Muscle layer of colon (tissue), 2 donors: ENCODE measurements at regions not wholly inside any gene's neighbourhood (a gene's known extent, or its start where the extent isn't known, plus 50 kb on each side); places are given as distances from the start of the nearest gene placed in this dataset.

Source experiments
- H3K27ac ChIP-seq: one replicate; pipeline ENCODE4 v1.7.0; 2013; ENCODE audit warnings: low read depth, mild to moderate bottlenecking, low read length, moderate library complexity
- H3K27me3 ChIP-seq, 2 donors: one replicate each; pipeline ENCODE4 v1.7.0; 2013; ENCODE audit warnings: low read length in 2 of 2, mild to moderate bottlenecking in 2 of 2; ENCODE audit not compliant: insufficient read depth in 2 of 2, control insufficient read depth in 1 of 2
- H3K36me3 ChIP-seq: one replicate; pipeline ENCODE4 v1.7.0; 2013; ENCODE audit warnings: mild to moderate bottlenecking, low read length; ENCODE audit not compliant: insufficient read depth
- H3K4me1 ChIP-seq: one replicate; pipeline ENCODE4 v1.7.0; 2013; ENCODE audit warnings: mild to moderate bottlenecking, low read length; ENCODE audit not compliant: insufficient read depth
- H3K4me3 ChIP-seq, 2 donors: one replicate each; pipeline ENCODE4 v1.7.0; 2013; ENCODE audit warnings: low read length in 2 of 2, low read depth in 1 of 2, mild to moderate bottlenecking in 1 of 2, moderate library complexity in 1 of 2
- H3K9ac ChIP-seq: one replicate; pipeline ENCODE4 v1.7.0; 2013; ENCODE audit warnings: low read length
- H3K9me3 ChIP-seq: one replicate; pipeline ENCODE4 v1.7.0; 2013; ENCODE audit warnings: mild to moderate bottlenecking, low read length
- donor health status: abdominal sarcoma.
- donor health status: Adenocarcinoma of cecum.

DNA sequence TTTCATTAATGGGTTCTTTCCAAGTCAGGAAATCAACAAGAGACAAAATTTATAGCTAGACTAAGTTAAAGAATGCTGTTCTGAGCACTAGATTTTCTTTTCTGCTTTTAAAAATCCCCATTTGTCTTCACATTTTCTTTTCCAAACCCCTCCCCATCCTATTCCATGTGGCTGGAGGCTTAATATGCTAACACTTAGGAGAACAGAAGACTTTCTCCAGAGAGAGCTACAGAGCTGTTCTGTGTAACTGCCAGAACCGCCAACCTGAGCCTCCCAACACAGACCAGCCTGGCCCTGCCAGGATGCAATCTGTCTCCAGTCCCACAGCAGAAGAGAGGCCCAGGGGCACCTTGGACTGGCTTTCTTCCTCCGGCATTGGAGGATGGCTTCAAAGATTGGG is 264.1 kb downstream of the NDFIP2 start:
- H3K9me3 ChIP-seq: no peaks in the 10 kb centered on the region
- H3K4me3 ChIP-seq: no peak overlapping the region
- no peak overlapping the region for H3K27ac ChIP-seq
- no peaks in the 10 kb centered on the region for H3K36me3 ChIP-seq
- H3K27me3 ChIP-seq: no peaks in the 10 kb centered on the region
- H3K9ac ChIP-seq: no peak overlapping the region
- H3K4me1 ChIP-seq: peaks cover 4% of the 10 kb centered on the region

DNA sequence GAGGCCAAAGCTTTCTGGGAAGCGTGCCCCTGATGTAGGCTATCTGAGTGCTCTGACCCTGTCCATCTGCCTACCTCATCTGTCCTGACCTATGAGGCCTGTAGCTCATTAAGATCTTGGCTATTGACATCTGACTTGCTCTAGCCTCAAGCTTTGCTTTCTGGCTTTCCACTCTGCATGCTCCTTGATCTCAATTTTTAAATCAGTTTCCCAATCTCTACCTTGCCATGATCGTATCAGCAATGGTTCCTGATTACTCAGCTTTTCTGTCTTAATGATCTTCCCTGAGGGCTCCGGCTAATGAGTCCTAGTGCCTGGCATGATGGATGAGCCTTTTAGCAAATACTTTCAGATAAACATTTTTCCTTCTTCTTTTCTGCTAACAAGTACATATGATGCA is 262.0 kb downstream of the NDFIP2 start:
- H3K9ac ChIP-seq: no peak overlapping the region
- no peaks in the 10 kb centered on the region for H3K27me3 ChIP-seq
- no peaks in the 10 kb centered on the region for H3K9me3 ChIP-seq
- no peaks in the 10 kb centered on the region for H3K36me3 ChIP-seq
- no peak overlapping the region for H3K27ac ChIP-seq
- no peak overlapping the region for H3K4me3 ChIP-seq
- no peaks in the 10 kb centered on the region for H3K4me1 ChIP-seq

DNA sequence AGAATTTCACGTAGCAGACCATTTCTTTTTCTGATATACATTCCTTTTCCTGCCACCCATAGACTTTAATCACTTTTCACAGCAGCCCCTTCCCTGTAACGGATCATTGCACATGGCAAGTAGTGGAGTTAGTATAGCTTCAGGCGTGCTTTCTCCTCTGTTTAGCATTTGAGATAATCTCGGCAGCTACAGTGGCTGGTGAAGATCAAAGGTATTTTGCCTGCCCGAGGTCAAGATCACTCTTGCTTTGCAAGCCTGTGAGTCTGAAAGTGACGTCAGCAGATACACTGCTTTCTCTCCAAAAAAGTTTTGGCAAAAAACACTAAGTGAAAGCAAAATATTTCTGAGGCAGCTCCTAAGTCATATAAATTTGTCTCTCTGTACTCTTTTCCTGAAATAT is 260.0 kb downstream of the NDFIP2 start:
- Histone ChIP-seq H3K36me3 (no peaks in the 10 kb centered on the region), H3K9me3 (no peaks in the 10 kb centered on the region), H3K9ac (no peak overlapping the region), H3K4me1 (no peaks in the 10 kb centered on the region), H3K27ac (no peak overlapping the region), H3K4me3 (no peak overlapping the region), H3K27me3 (no peaks in the 10 kb centered on the region)

DNA sequence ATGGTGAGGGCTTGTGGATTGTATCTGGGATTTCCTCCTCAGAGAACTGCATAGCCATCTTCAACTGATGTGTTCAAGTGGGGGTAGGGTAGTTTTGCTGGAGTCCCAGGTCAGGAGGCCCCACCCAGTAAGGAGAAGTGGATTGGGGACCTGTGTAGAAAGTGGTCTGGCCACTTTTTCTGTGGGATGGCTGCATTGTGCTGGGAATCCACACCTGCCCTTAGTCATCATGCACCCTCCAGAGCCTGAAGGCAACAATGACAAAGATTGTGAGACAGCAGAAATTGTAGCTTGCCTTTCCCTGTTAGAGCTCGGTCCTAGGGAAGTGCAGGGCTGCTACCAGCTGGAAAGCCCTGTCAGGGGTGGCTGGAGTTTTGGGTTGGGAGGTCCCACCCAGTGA is 255.4 kb downstream of the NDFIP2 start:
- Histone ChIP-seq H3K36me3 (no peaks in the 10 kb centered on the region), H3K27ac (no peak overlapping the region), H3K4me3 (no peak overlapping the region), H3K9ac (no peak overlapping the region), H3K4me1 (no peaks in the 10 kb centered on the region), H3K9me3 (no peaks in the 10 kb centered on the region), H3K27me3 (no peaks in the 10 kb centered on the region)

DNA sequence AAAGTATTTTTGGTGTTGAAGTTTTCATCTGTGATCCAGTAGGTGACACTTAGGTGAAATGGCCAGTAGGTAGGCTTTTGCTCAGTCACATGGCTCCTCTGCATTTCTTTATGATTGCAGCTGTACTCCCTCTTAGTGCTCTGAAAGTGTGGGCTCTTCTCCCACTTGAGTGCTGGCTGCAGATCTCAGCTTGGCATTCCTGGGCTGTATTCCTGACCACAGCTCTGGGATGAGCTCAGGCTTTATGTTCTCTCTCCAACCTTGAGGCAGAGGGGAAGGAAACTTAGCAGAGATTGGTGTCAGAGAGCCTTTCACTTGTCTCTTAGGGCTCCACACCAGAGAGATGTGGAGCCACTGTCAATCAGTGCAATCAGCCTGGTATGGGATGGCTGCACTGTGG is 254.3 kb downstream of the NDFIP2 start:
- H3K27ac ChIP-seq: no peak overlapping the region
- no peaks in the 10 kb centered on the region for H3K4me1 ChIP-seq
- H3K9me3 ChIP-seq: no peaks in the 10 kb centered on the region
- no peak overlapping the region for H3K4me3 ChIP-seq
- no peak overlapping the region for H3K9ac ChIP-seq
- no peaks in the 10 kb centered on the region for H3K27me3 ChIP-seq
- no peaks in the 10 kb centered on the region for H3K36me3 ChIP-seq

DNA sequence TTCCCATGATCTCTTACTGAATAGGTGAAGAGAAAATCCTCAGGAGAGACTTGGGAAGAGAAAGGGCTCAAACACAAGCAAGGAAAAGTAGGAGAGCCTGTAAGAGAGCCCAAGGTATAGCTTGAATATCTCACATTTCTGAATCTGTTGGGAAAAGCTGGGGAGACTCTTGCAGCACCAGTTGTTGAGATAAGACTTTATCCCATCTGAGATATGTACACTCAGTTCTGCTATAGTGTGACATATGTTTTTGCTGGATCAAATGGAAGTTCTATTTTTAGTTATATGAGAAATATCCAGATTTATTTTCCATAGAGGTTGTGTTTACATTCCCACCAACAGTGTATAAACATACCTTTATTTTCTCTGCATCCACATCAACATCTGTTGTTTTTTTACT is 246.1 kb downstream of the NDFIP2 start:
- Histone ChIP-seq H3K36me3 (no peaks in the 10 kb centered on the region), H3K4me3 (no peak overlapping the region), H3K9me3 (no peaks in the 10 kb centered on the region), H3K4me1 (no peaks in the 10 kb centered on the region), H3K9ac (no peak overlapping the region), H3K27me3 (no peaks in the 10 kb centered on the region), H3K27ac (no peak overlapping the region)

DNA sequence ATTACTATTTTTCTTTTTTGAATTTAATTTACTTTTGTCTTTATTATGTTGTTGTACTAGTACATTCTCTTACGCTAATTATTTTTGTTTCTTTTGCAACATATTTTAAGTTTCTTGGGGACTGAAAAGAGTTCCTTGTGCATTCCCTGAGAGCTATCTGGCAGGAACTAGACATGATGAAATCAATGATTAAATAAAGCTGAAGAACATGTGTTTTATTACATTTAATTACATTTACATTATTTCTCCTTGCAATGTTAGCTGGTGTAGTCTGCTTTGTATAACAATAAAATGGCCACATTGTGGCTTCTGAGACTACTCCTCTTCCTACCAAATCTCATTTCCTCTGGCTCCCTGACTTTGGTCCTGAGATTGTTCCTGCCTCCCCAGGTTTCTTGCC is 244.9 kb downstream of the NDFIP2 start:
- no peaks in the 10 kb centered on the region for H3K9me3 ChIP-seq
- H3K36me3 ChIP-seq: no peaks in the 10 kb centered on the region
- H3K27ac ChIP-seq: no peak overlapping the region
- no peaks in the 10 kb centered on the region for H3K27me3 ChIP-seq
- H3K9ac ChIP-seq: no peak overlapping the region
- no peaks in the 10 kb centered on the region for H3K4me1 ChIP-seq
- H3K4me3 ChIP-seq: no peak overlapping the region

DNA sequence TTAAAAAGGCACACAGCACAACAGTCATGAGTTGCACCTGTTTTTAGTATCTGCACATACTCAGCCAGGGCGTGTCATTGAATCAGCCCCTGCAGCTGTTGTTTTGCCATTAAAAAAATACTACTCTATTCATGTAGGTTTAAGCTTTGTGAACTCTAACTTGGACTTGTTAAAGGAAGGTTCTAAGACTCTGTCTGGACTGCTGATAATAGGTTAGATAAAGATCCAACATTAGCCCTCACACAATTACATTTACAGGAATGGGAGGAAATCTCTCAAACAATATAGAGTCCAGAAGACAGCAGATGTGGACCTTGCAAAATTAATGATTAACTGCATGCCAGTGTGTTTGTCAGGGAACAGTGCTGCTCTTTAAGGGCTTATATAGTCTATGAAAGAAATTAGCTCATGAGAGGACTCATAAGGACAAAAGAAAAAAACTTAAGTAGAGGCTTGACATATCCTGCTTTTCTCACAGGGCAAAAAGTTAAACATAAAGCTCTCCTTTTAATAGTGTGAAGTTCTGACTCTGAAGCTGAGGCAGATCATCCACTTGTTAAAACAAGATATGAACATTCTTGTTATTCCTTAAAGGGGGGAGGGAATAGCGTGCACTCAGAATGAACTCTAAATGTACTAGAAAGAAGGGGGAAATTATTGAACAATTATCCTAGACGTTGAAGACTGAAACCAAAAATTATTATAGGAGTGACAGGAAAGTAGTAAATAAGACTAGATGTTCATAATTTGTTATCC is 243.6 kb downstream of the NDFIP2 start:
- Histone ChIP-seq H3K36me3 (no peaks in the 10 kb centered on the region), H3K27me3 (no peaks in the 10 kb centered on the region), H3K9me3 (no peaks in the 10 kb centered on the region), H3K9ac (no peak overlapping the region), H3K4me3 (no peak overlapping the region), H3K4me1 (no peaks in the 10 kb centered on the region), H3K27ac (no peak overlapping the region)

DNA sequence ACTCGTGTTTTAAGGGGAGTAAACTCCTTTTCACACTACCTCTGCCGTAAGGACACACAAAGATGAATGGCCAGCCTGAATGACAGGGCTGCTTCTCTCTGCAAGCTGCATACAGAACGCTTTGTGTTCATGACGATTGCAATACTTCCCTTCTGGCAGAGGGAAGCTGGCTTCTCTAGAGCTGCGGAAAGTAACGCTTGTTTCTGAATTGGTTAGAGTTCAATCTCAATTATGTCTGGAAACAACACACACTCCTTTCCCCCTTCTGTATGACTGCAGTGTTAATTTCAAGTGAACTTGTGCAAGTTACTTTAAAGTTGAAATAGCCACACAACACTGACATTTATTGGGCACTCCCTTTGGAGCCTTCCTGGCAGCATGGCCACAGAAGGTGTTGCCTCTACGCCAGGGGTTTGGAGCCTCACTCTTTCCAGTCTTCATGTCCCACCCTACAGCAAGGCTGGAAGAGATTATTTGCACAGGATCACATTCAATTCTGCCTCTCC is 242.6 kb downstream of the NDFIP2 start:
- no peak overlapping the region for H3K27ac ChIP-seq

DNA sequence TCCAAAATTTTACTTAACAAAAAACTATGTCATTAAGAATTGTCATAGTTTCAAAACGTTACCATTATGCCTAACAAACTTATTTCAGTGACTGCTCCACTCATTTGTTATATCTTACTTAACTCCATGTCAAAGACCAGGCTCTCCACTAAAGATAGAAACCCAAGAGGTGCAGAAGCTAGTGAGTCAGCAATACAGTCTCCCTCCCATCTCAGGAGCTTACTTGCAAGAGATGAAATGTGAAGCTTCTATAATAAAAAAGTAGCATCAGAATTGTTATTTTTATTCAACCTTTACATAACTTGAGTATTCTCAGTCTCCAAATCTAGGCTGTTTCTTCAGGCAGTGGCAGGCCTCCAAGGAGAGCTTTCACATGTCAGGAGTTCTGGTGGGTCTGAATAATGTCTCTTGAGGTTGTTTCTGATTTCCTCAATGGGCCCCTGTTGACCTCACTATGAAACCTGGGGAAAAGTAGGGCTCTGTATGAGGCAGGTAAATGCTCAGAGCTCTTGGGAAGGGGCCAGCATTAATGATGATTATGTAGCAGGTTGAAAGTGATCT is 242.0 kb downstream of the NDFIP2 start:
- Histone ChIP-seq H3K9ac (no peak overlapping the region), H3K4me1 (no peaks in the 10 kb centered on the region), H3K36me3 (no peaks in the 10 kb centered on the region), H3K27me3 (no peaks in the 10 kb centered on the region), H3K4me3 (no peak overlapping the region), H3K9me3 (no peaks in the 10 kb centered on the region), H3K27ac (no peak overlapping the region)

More for the DNA sequence above, 242.6 kb downstream of the NDFIP2 start:
- no peaks in the 10 kb centered on the region for H3K9me3 ChIP-seq
- no peaks in the 10 kb centered on the region for H3K36me3 ChIP-seq
- H3K4me1 ChIP-seq: no peaks in the 10 kb centered on the region
- H3K9ac ChIP-seq: no peak overlapping the region
- no peak overlapping the region for H3K4me3 ChIP-seq
- H3K27me3 ChIP-seq: no peaks in the 10 kb centered on the region

DNA sequence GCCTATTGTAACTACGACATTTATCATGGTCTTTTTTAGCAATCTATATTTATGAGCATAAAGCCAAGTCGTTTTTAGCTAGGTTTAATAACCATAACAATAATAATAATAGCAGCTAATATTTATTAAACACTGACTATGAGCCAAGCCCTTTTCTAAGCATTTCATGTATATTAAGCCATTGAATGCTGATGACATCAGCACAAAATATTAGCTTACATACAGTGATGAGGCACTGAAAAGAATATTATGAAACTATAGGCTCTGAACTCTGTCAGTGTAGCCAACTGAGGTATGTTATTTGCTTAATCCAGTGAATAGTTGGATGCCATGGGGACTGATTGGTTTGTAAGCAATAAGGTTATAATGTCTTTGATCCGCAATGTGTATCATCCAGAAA is 235.2 kb downstream of the NDFIP2 start:
- no peaks in the 10 kb centered on the region for H3K36me3 ChIP-seq
- no peaks in the 10 kb centered on the region for H3K27me3 ChIP-seq
- no peaks in the 10 kb centered on the region for H3K4me1 ChIP-seq
- H3K9ac ChIP-seq: no peak overlapping the region
- no peaks in the 10 kb centered on the region for H3K9me3 ChIP-seq
- H3K27ac ChIP-seq: no peak overlapping the region
- H3K4me3 ChIP-seq: no peak overlapping the region

DNA sequence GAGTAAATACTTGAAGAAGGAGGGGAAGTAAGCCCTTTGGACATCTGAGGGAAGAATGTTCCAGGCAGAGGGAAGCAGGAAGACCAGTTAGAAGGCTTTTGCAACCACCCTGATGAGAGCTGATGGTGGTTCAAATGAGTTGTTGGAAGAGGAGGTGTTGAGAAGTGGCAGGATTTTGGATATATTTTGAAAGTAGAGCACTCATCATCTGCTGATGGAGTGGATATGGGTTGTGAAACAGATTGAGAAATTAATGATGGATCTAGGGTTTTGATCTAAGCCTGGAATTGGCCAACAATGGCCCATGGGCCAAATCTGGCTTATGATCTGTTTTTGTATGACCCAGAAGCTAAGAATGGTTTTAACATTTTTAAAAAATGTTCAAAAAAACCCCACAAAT is 230.7 kb downstream of the NDFIP2 start:
- H3K4me3 ChIP-seq: no peak overlapping the region
- H3K9me3 ChIP-seq: no peaks in the 10 kb centered on the region
- no peak overlapping the region for H3K9ac ChIP-seq
- no peaks in the 10 kb centered on the region for H3K27me3 ChIP-seq
- no peak overlapping the region for H3K27ac ChIP-seq
- no peaks in the 10 kb centered on the region for H3K4me1 ChIP-seq
- H3K36me3 ChIP-seq: no peaks in the 10 kb centered on the region
